ENCODE measurements at regions not wholly inside any gene's neighbourhood (a gene's known extent, or its start where the extent isn't known, plus 50 kb on each side); places are given as distances from the start of the nearest gene placed in this dataset.

- TF ChIP-seq CTCF (conservative IDR thresholded peaks at IDR 0.05 in 1 of 2, IDR thresholded peaks at IDR 0.05 in 1 of 2; ENCODE audit: low read depth in 1 of 2, low read length in 2 of 2) (no peak), EZH2 (IDR thresholded peaks at IDR 0.05; ENCODE audit: low read length, missing control alignments) (no peak)
These were observed 411.9 kb downstream of the TMEM121 start for GRCh38 chr14:105938055-105938863.
